CD4-positive, alpha-beta T cell treated with Interleukin-17A for 1 hour (primary cell): ENCODE measurements at regions not wholly inside any gene's neighbourhood (a gene's known extent, or its start where the extent isn't known, plus 50 kb on each side); places are given as distances from the start of the nearest gene placed in this dataset.

Experiments used
- DNase-seq: peaks from one replicate; pipeline ENCODE4 v3.0.0-alpha.2; 2020

GRCh38 chr3:16079519-16079918, 95.0 kb upstream of the GALNT15 start:
- no peak for DNase-seq

DNA sequence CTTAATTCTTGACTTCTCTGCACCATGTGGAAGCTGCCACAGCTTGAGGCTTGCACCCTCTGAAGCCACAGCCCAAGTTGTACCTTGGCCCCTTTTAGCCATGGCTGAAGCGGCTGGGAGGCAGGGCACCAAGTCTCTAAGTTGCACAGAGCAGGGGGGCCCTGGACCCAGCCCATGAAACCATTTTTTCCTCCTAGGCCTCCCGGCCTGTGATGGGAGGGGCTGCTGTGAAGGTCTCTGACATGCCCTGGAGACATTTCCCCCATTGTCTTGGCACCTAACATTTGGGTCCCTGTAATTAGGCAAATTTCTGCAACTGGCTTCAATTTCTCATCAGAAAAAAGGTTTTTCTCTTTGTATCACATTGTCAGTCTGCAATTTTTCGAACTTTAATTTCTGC, 92.8 kb upstream of the GALNT15 start:
- no peak for DNase-seq

GRCh38 chr3:16084887-16085286, 89.6 kb upstream of the GALNT15 start:
- DNase-seq: no peak

DNA sequence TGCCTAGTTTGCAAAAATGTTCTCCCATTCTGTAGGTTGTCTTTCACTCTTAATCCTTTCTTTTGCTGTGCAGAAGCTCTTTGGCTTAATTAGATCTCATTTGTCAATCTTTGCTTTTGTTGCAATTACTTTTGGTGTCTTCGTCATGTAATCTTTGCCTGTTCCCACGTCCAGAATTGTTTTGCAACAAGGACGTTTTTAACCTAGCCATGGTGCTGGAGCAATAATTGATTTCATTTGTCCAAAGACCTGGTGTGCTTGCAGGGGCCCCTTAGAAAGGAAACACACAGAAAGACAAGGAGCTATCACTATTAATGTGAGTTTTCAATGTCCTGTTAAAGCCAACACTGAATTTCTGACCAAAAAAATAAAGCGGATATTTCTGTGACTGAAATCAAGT, 89.1 kb upstream of the GALNT15 start:
- DNase-seq: no peak

DNA sequence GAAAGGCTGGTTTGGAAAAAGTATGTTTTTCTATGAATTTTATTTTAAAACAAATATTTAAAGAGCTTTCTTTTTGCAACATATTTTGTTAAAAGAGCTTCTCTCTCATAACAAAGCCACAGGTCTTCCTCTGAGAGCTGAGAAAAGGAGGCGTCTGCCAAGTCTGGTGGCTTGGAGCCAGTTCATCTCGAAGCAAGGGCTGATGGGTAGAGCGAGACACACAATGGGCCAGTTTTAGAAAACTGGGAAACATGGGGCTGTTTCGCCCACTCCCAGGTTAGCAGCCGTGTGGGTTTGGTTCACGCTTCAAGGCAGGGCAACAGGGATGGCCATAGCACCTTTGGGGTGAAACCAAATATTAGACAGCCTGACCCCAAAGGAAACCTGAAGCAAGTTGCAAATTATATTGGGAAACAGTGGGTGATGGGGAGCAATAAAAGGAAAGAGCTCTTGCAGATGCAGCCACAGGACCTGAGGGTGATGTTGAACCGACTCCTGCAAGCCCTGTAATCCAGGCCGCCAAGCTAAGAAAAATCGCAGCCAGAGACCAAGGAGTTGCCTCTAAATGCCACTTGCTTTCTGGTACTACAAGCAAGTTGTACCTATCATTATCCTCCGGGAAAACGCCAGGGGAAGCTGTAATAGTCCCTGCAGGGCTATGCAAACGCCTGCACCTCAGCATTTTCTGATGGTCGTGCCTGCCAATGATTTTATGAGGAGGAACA, 88.4 kb upstream of the GALNT15 start:
- DNase-seq: no peak

DNA sequence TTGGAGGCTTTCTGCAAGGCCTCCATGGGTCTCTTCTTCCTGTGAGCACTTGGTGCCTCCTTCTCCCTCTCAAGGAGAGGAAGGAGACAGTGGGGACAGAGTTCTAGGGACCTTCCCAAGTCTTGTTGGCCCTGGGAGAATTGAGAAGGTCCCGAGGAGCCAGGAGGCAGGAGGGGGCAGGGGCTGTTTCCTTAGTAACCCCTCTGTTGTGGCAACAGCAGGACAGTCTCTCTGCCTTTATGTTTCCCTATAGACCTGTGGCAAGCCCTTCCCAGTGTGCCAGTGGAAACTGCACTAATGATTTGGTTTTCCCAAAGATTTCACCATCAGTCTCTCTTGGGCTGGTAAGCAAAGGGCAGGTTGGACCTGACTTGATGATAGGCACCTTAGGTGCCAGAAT, 87.8 kb upstream of the GALNT15 start:
- DNase-seq: no peak

GRCh38 chr3:16088496-16088895, 86.0 kb upstream of the GALNT15 start:
- DNase-seq: no peak

- DNase-seq: no peak
Observed at GRCh38 chr3:16089521-16089920, 85.0 kb upstream of the GALNT15 start.

- no peak for DNase-seq
Observed at GRCh38 chr3:16090024-16090423, 84.5 kb upstream of the GALNT15 start.

- no peak for DNase-seq
Observed at GRCh38 chr3:16090706-16091105, 83.8 kb upstream of the GALNT15 start.

GRCh38 chr3:16092923-16093322, 81.6 kb upstream of the GALNT15 start:
- DNase-seq: no peak

- DNase-seq: no peak
Observed at GRCh38 chr3:16101295-16102186, 72.9 kb upstream of the GALNT15 start.

DNA sequence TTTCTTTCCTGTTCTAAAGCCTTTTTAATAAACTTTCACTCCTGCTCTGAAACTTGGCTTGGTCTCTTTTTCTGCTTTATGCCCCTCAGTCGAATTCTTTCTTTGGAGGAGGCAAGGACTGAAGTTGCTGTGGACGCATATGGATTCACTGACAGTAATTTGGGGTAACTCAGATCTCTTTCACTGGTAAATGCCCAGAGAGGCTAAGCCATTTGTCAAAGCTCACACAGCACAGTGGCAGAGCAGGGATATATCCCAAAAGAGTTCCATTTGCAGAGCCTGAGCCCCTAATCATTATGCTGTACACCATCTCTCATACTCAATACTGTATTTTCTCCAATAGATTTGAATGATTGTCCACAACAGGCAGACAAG, 72.3 kb upstream of the GALNT15 start:
- no peak for DNase-seq

DNA sequence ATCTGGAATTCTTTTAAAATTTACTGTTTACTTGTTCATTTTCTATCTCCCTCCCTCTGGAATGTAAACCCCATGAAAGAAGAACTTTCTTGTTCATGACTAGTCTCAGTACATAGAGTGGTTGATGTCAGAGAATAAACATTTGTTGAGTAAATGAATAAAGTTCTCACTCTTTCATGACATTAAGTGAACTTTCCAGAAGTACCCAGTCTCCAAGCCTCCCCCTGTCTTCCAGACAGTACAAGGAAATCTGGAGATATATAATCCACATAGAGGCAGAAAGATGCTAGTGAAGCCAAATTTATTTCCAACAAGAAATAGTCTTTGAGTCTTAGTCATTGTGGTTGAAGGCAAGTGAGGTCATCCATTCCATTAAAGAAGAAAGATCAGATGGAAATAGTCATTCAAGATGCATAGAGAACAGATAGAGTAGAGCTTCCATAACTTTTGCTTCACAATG, 71.5 kb upstream of the GALNT15 start:
- no peak for DNase-seq

DNA sequence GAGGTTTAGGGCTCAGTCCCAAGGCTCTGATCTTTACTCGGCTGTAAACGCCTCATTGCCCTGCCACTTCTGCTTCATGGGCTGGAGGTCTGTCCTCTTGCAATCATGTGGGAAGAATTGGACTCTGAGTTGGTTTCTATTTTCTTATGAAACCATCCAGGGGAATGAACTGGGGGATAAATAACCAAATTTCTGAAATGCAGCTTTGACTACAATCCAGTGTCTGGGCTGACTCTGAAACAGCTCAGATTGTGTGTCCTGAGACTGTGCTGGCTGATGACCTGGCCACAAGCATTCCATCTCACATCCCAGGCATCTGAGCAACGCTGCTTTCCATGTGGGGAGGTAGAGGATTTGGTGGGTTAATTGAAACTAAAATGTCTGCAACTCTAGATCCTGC, 71.0 kb upstream of the GALNT15 start:
- no peak for DNase-seq

DNA sequence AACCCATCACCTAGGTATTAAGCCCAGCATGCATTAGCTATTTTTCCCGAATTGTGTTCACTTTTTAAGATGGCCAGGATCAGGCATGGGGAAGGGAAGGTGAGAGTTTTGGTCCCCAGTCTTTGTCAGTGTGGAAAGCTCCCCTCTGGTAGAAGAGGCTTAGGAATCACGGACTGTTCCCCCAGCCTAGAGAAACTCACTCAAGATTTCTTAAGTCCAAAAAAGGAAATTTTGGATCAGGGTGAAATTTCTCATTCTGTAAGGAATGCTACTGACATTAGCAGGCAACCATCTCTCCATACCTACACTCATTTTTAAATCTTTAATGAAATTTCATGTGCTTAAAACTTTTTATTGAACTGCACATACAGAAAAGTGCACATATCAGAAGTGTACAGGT, 70.3 kb upstream of the GALNT15 start:
- DNase-seq: no peak

- DNase-seq: no peak
Observed at GRCh38 chr3:16106050-16106449, 68.4 kb upstream of the GALNT15 start.

GRCh38 chr3:16108424-16108823, 66.1 kb upstream of the GALNT15 start:
- no peak for DNase-seq

- DNase-seq: no peak
Observed at GRCh38 chr3:16109929-16110328, 64.6 kb upstream of the GALNT15 start.

DNA sequence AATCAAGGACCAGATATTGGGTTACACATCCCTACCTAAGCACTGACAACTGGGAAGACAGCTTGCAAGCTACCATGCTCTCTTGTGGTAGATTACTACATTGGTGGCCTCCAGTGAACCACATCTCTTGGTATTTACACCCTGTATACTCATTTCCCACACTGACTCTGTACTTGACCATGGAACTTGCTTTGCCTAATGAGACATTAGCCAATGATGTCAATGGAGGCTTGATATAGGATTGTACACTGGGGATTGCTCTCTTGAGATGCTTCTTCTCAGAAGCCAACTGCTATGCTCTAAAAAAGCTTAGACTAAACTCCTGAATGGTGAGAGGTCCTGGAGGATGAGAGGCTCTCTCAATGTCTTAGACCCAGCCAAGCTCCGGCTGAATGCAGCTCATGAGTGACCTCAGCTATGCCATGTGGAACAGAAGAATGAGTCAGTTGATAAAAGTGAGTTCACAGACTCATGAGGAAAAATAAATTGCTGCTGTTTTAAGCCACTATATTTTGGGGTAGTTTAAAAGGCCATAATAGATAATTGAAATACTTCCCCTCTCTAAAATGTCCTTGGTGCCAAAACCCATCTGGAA, 61.5 kb upstream of the GALNT15 start:
- DNase-seq: no peak

DNA sequence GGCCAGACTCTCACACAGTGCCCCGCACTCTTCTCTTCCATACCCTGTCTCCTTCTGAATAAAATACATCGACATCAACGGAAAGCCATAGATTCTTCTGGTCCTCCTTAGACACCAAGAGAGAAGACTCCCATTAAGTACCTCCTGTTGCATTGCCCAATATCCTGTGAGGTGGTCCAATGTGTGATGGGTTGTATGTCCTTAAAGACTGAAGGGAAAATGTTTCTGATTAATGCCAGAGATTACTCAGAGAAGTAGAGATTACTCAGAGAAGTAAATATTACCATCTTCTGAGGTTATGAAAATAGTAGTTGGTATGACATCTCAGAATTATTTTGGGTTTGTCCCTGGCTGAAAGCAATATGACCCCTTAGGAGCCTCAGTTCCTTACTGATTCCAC, 60.8 kb upstream of the GALNT15 start:
- DNase-seq: no peak

DNA sequence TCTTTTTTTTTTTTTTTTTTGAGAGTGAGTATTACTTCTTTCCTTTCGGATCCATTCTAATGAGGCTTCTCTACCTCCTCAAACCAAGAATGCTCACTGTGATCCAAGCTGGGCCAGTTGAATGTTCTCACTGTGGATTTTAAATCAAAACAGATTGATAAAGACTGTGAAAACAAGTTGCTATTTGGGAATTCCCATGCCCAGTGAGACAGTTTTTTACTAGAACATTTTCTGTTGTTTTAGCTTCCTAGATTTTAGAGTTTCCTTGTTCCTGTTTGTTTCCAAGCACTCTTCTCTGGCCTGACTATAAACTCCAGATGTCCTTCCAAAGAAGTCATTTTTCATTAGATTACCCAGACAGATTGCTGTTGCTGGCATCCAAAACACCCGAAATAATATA, 60.1 kb upstream of the GALNT15 start:
- DNase-seq: no peak

DNA sequence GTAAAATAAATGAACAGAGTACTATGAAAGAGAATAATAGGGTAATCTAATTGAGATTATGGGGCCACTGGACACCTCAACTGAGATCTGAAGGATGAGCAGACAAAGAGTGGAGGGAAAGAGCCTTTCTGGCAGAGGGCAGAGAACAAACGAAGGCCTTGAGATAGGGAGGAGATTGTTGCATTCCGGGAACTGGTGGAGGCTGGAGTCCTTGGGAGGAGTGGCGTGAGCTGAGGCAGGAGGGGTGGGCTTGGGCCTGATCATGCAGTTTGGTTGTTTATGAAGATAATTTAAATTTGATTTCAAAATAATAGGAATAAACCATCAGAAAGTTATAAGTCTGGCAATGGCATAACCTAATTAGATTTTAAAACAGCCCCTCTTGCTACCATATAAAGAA, 59.5 kb upstream of the GALNT15 start:
- no peak for DNase-seq

DNA sequence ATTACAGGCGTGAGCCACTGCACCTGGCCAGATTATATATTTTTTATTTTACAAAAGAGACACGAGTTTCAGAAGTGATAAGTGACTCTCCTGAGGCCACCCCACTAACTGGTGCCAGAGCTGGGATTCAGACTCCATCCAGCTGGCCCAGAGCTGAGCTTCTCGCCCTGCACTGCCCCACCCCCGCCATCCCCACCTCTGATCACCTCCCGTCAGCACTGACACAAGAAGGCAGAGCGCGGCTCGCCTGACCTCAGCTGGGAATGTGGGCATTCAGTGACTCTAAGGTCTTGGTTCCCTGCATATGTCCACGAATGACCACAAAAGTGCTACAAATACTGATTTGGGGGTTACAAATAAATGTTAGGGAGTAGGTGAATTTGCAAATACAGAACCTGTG, 56.1 kb upstream of the GALNT15 start:
- DNase-seq: no peak
